K562 (cell line): ENCODE measurements at regions not wholly inside any gene's neighbourhood (a gene's known extent, or its start where the extent isn't known, plus 50 kb on each side); places are given as distances from the start of the nearest gene placed in this dataset.

Experiments used
- ATAC-seq: fragments of 200-7000 bp; cut with Tn5 transposase; 3 replicates; pipeline ENCODE4 v1.9.1; 2020; ENCODE audit warnings: moderate library complexity
- BruUV-seq: library from RNA; stranded (reverse); fragments of 400-500 nt; replicated peaks from 2 replicates; lab custom pipeline; 2021; lab: Mats Ljungman, UMichigan
- CTCF ChIA-PET: fragments of 300-600 bp; formaldehyde crosslinking; extraction: SDS; loops from one replicate; lab custom pipeline; 2021; ENCODE audit warnings: low intra/inter-chr PET ratio; lab: Yijun Ruan, JAX
- POLR2A ChIA-PET: fragments of 300-600, 350-650 bp; sonication (Branson Sonifier 250); formaldehyde crosslinking; extraction: SDS; loops from one replicate; lab custom pipeline; 2021; ENCODE audit warnings: antibody characterized with exemption, inconsistent platforms; lab: Yijun Ruan, JAX
- DNase-seq, 4 experiments: peaks; one replicate each; pipeline versions ENCODE4 v3.0.0 to v3.0.0-alpha.2; 2011 to 2018; ENCODE audit warnings: low spot score in 3 of 4, mixed read lengths in 3 of 4; ENCODE audit errors: extremely low read depth in 1 of 4
- FAIRE-seq: peaks from 2 replicates; lab custom pipeline; 2011; peaks lifted over from hg19 to GRCh38; lab: Jason Lieb, UNC
- H2AFZ ChIP-seq: 2 replicates; pipeline ENCODE4 v1.6.0; 2011; ENCODE audit warnings: low read depth, low read length, control low read depth, inconsistent platforms
- H3K27ac ChIP-seq: fragments of 200-600 bp; 3 replicates; pipeline ENCODE4 v1.8.0; 2011; ENCODE audit warnings: low read depth, mild to moderate bottlenecking, control low read depth, inconsistent platforms, low read length, moderate library complexity, mixed read lengths; ENCODE audit errors: extremely low read depth
- H3K27me3 ChIP-seq, 2 experiments: fragments of 300-600 bp in 1 of 2; 2 replicates in 1 of 2; 3 replicates in 1 of 2; pipeline versions ENCODE4 v1.6.0 to v1.8.0; 2011; ENCODE audit warnings: inconsistent platforms in 2 of 2, low read length in 2 of 2, mild to moderate bottlenecking in 1 of 2, mixed read lengths in 1 of 2, moderate library complexity in 1 of 2; ENCODE audit not compliant: control insufficient read depth in 2 of 2, insufficient read depth in 2 of 2
- H3K36me3 ChIP-seq: fragments of 300-600 bp; 3 replicates; pipeline ENCODE4 v1.8.0; 2011; ENCODE audit warnings: mild to moderate bottlenecking, low read length, inconsistent platforms; ENCODE audit not compliant: control insufficient read depth, insufficient read depth
- H3K4me1 ChIP-seq, 2 experiments: fragments of 200-600 bp in 1 of 2; replicated peaks in 1 of 2; 2 replicates in 1 of 2; 3 replicates in 1 of 2; pipeline versions ENCODE4 v1.5.1 to v1.8.0; 2011; ENCODE audit warnings: inconsistent platforms in 2 of 2, low read length in 2 of 2, mild to moderate bottlenecking in 1 of 2, mixed read lengths in 1 of 2, moderate library complexity in 1 of 2; ENCODE audit not compliant: control insufficient read depth in 2 of 2, insufficient read depth in 2 of 2
- H3K4me2 ChIP-seq: 2 replicates; pipeline ENCODE4 v1.6.1; 2011; ENCODE audit warnings: low read length, control low read depth, inconsistent platforms, mixed read lengths; ENCODE audit not compliant: insufficient read depth
- H3K4me3 ChIP-seq: fragments of 200-600 bp; sonication (generic), shearing (Covaris generic); 2 replicates; pipeline ENCODE4 v1.5.1; 2016; ENCODE audit warnings: control low read depth, inconsistent platforms
- H3K79me2 ChIP-seq: fragments of 200-600 bp; 3 replicates; pipeline ENCODE4 v1.8.0; 2011; ENCODE audit warnings: low read length, inconsistent platforms; ENCODE audit not compliant: control insufficient read depth, insufficient read depth
- H3K9ac ChIP-seq, 2 experiments: 2 replicates each; pipeline versions ENCODE4 v1.6.0 to v1.6.1; 2011; ENCODE audit warnings: low read depth in 2 of 2, low read length in 2 of 2, control low read depth in 1 of 2, inconsistent platforms in 1 of 2, mild to moderate bottlenecking in 1 of 2, mixed read lengths in 1 of 2; ENCODE audit not compliant: insufficient read depth in 1 of 2
- H3K9me1 ChIP-seq: one replicate; pipeline ENCODE4 v1.6.0; 2011; ENCODE audit warnings: inconsistent platforms, mild to moderate bottlenecking, low read length, moderate library complexity; ENCODE audit not compliant: control insufficient read depth, insufficient read depth
- H3K9me3 ChIP-seq: replicated peaks from 2 replicates; pipeline ENCODE4 v1.5.1; 2011; ENCODE audit warnings: low read depth, low read length, inconsistent platforms; ENCODE audit not compliant: control insufficient read depth, insufficient read depth
- H4K20me1 ChIP-seq: replicated peaks from 2 replicates; pipeline ENCODE4 v1.6.1; 2011; ENCODE audit warnings: low read length, inconsistent platforms, mixed read lengths; ENCODE audit not compliant: control insufficient read depth, insufficient read depth
- GTF2A2 ChIP-seq: IDR thresholded peaks from 2 replicates; pipeline ENCODE4 v1.6.1; 2016; ENCODE audit warnings: mild to moderate bottlenecking, missing genetic modification characterization, missing compliant biosample characterization
- NEUROD1 ChIP-seq: fragments of 150-350 bp; IDR thresholded peaks from 2 replicates; pipeline ENCODE4 v1.6.1; 2014; ENCODE audit warnings: borderline replicate concordance, low read length, low read depth; ENCODE audit not compliant: partially characterized antibody
- PCBP2 ChIP-seq: fragments of 200-400 bp; formaldehyde crosslinking; IDR thresholded peaks from 2 replicates; pipeline ENCODE4 v1.6.1; 2018; ENCODE audit warnings: low read length, low read depth, mild to moderate bottlenecking, moderate library complexity; ENCODE audit not compliant: poor library complexity, severe bottlenecking
- PHTF2 ChIP-seq: fragments of 250-450 bp; sonication (Bioruptor Pico); IDR thresholded peaks from 2 replicates; pipeline ENCODE4 v1.5.0; 2021; ENCODE audit warnings: mild to moderate bottlenecking
- WHSC1 ChIP-seq: IDR thresholded peaks from one replicate; pipeline ENCODE4 v1.6.1; 2012; ENCODE audit warnings: low read length, control low read depth, inconsistent platforms
- WGBS: fragments of 100-300 bp; shearing (Covaris generic); methylation state at CpG from one replicate; pipeline ENCODE4 v1.1.6; 2016; ENCODE audit warnings: low coverage, mixed read lengths; ENCODE audit not compliant: insufficient coverage; ENCODE audit errors: missing lambda C conversion rate; 5-methylcytosine and 5-hydroxymethylcytosine counted together
- in situ Hi-C: fragments of 300-500 bp; cut with MboI; formaldehyde crosslinking; loops from 4 replicates; pipeline ENCODE4 v1.15.0; 2018; ENCODE audit warnings: inconsistent platforms, mixed read lengths
- intact Hi-C: fragments of 100-400 bp; cut with micrococcal nuclease; formaldehyde crosslinking; loops from 2 replicates; pipeline ENCODE4 v1.14.2; 2022
- TF ChIP-seq, protein P1 (sequence below): IDR thresholded peaks from 3 replicates; pipeline ENCODE4 v1.6.1; 2011; ENCODE audit warnings: borderline replicate concordance, mild to moderate bottlenecking; ENCODE audit not compliant: insufficient read length, insufficient read depth
- TF ChIP-seq, protein P2 (sequence below): fragments of 250-450 bp; sonication (Bioruptor Pico); IDR thresholded peaks from 2 replicates; pipeline ENCODE4 v1.9.0; 2021; ENCODE audit warnings: mild to moderate bottlenecking, inconsistent platforms
- TF ChIP-seq, protein P3 (sequence below): fragments of 450-650 bp; IDR thresholded peaks from 2 replicates; pipeline ENCODE4 v1.6.1; 2017; ENCODE audit warnings: antibody characterized with exemption

DNA sequence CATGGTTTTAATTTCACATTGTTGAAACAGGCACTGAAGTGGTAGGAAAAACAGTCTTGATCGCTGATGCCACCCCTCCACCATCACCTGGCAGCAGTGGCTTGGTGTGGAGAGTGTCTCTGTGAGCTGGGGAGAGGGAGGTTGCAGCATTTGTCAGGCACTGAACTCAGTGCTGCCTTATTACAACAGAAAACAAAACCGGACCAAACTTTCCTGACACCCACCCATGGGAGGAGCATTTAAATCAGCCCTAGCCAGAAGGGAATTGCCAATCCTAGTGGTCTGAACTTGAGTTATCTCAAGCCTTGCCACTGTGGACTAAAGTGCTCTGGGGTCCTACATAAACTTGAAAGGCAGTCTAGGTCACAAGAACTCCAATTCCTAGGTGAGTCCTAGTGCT, 103.0 kb upstream of the LGALSL start:
- 0% methylated on average over 2 of the region's 2 CpGs for WGBS
- no peaks in the 10 kb centered on the region for H3K79me2 ChIP-seq
- H4K20me1 ChIP-seq: peaks cover 5% of the 10 kb centered on the region; the same call in 1 of the 2 replicates
- no peak for ATAC-seq
- ChIA-PET CTCF (no interaction called here), POLR2A (no interaction called here)
- H3K4me1 ChIP-seq: peaks cover 0 to 10% of the 10 kb centered on the region in 2 experiments; a peak in 3 of 5 replicates
- no peak overlapping the region for H3K27ac ChIP-seq
- H3K9ac ChIP-seq: no peak overlapping the region
- no peak overlapping the region for H3K4me3 ChIP-seq
- no peaks in the 10 kb centered on the region for H3K9me3 ChIP-seq
- DNase-seq: no peak
- intact Hi-C loops (no loop called here), in situ Hi-C loops (no loop called here)
- H3K27me3 ChIP-seq: peaks cover 6 to 12% of the 10 kb centered on the region in 2 experiments; a peak in 3 of 5 replicates
- H2AFZ ChIP-seq: no peak overlapping the region
- H3K4me2 ChIP-seq: no peak overlapping the region
- H3K9me1 ChIP-seq: no peaks in the 10 kb centered on the region
- FAIRE-seq: no peak
- TF ChIP-seq PCBP2 (no peak), WHSC1 (no peak), PHTF2 (no peak)
- TF ChIP-seq, protein P1, sequence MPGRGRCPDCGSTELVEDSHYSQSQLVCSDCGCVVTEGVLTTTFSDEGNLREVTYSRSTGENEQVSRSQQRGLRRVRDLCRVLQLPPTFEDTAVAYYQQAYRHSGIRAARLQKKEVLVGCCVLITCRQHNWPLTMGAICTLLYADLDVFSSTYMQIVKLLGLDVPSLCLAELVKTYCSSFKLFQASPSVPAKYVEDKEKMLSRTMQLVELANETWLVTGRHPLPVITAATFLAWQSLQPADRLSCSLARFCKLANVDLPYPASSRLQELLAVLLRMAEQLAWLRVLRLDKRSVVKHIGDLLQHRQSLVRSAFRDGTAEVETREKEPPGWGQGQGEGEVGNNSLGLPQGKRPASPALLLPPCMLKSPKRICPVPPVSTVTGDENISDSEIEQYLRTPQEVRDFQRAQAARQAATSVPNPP: no peak
- no TSS peak for BruUV-seq
- no peaks in the 10 kb centered on the region for H3K36me3 ChIP-seq

DNA sequence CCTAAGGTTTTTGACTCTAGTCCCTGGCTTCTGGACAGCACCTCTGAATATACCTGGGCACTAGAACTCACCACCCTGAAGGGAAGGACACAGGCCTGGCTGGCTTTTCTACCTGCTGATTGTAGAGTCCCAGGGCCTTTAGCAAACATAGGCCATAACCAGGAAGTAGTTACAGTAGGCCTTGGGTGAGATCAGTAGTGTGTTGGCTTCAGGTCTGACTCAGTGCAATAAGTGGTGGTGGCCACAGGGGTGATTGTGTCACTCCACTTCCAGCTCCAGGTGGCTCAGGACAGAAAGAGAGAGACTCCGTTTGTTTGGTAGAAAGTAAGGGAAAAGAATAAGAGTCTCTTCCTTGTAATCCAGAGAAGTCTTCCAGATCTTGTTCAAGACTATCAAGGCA, 101.7 kb upstream of the LGALSL start:
- FAIRE-seq: no peak
- no peaks in the 10 kb centered on the region for H3K9me1 ChIP-seq
- no peak overlapping the region for H3K9ac ChIP-seq
- no peaks in the 10 kb centered on the region for H3K9me3 ChIP-seq
- H3K4me3 ChIP-seq: no peak overlapping the region
- H2AFZ ChIP-seq: no peak overlapping the region
- H4K20me1 ChIP-seq: peaks cover 5% of the 10 kb centered on the region; the same call in 1 of the 2 replicates
- no TSS peak for BruUV-seq
- ATAC-seq: peak; percentile 27; the same call in 1 of the 3 replicates
- peaks cover 6 to 21% of the 10 kb centered on the region in 2 experiments for H3K27me3 ChIP-seq
- H3K4me2 ChIP-seq: no peak overlapping the region
- ChIA-PET CTCF (no interaction called here), POLR2A (interaction anchor here (0.6 to 0.7 kb wide), 2 partner anchors 102 to 302 kb away, joined by 3 read pairs; partner anchors contain the start of gene LGALSL)
- in situ Hi-C loops: no loop called here
- DNase-seq: no peak
- no peak overlapping the region for H3K27ac ChIP-seq
- intact Hi-C loops: no loop called here
- H3K36me3 ChIP-seq: no peaks in the 10 kb centered on the region
- H3K79me2 ChIP-seq: no peaks in the 10 kb centered on the region
- WGBS: 7% methylated on average over 1 of the region's 1 CpG
- peaks cover 0 to 10% of the 10 kb centered on the region in 2 experiments; a peak in 3 of 5 replicates for H3K4me1 ChIP-seq
- TF ChIP-seq GTF2A2 (tag) (no peak), NEUROD1 (no peak)
- TF ChIP-seq, protein P2, sequence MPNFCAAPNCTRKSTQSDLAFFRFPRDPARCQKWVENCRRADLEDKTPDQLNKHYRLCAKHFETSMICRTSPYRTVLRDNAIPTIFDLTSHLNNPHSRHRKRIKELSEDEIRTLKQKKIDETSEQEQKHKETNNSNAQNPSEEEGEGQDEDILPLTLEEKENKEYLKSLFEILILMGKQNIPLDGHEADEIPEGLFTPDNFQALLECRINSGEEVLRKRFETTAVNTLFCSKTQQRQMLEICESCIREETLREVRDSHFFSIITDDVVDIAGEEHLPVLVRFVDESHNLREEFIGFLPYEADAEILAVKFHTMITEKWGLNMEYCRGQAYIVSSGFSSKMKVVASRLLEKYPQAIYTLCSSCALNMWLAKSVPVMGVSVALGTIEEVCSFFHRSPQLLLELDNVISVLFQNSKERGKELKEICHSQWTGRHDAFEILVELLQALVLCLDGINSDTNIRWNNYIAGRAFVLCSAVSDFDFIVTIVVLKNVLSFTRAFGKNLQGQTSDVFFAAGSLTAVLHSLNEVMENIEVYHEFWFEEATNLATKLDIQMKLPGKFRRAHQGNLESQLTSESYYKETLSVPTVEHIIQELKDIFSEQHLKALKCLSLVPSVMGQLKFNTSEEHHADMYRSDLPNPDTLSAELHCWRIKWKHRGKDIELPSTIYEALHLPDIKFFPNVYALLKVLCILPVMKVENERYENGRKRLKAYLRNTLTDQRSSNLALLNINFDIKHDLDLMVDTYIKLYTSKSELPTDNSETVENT: no peak
- TF ChIP-seq, protein P3, sequence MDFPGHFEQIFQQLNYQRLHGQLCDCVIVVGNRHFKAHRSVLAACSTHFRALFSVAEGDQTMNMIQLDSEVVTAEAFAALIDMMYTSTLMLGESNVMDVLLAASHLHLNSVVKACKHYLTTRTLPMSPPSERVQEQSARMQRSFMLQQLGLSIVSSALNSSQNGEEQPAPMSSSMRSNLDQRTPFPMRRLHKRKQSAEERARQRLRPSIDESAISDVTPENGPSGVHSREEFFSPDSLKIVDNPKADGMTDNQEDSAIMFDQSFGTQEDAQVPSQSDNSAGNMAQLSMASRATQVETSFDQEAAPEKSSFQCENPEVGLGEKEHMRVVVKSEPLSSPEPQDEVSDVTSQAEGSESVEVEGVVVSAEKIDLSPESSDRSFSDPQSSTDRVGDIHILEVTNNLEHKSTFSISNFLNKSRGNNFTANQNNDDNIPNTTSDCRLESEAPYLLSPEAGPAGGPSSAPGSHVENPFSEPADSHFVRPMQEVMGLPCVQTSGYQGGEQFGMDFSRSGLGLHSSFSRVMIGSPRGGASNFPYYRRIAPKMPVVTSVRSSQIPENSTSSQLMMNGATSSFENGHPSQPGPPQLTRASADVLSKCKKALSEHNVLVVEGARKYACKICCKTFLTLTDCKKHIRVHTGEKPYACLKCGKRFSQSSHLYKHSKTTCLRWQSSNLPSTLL: no peak
